ENCODE measurements at regions not wholly inside any gene's neighbourhood (a gene's known extent, or its start where the extent isn't known, plus 50 kb on each side); places are given as distances from the start of the nearest gene placed in this dataset.

- TF ChIP-seq CTCF (IDR thresholded peaks at IDR 0.05; ENCODE audit: insufficient read depth, low read length, poor library complexity, severe bottlenecking) (no peak), EZH2phosphoT487 (conservative IDR thresholded peaks at IDR 0.05; ENCODE audit: low read length) (no peak)
These were observed 226.1 kb downstream of the OTOR start for GRCh38 chr20:16974080-16974854.

All from SU-DHL-6 (cell line).